Neural progenitor cell (in vitro differentiated cells): ENCODE measurements at regions not wholly inside any gene's neighbourhood (a gene's known extent, or its start where the extent isn't known, plus 50 kb on each side); places are given as distances from the start of the nearest gene placed in this dataset.

Source experiments
- CTCF ChIP-seq: fragments of 200-600 bp; sonication (generic); IDR thresholded peaks from 2 replicates; pipeline ENCODE4 v1.5.1; 2017; ENCODE audit warnings: antibody characterized with exemption, mild to moderate bottlenecking
- EZH2 ChIP-seq: fragments of 200-600 bp; sonication (generic); IDR thresholded peaks from 2 replicates; pipeline ENCODE4 v1.6.1; 2017; ENCODE audit warnings: antibody characterized with exemption, mild to moderate bottlenecking, moderate library complexity
- EZH2phosphoT487 ChIP-seq: fragments of 200-600 bp; sonication (generic); IDR thresholded peaks from 2 replicates; pipeline ENCODE4 v1.6.1; 2017; ENCODE audit warnings: antibody characterized with exemption

DNA sequence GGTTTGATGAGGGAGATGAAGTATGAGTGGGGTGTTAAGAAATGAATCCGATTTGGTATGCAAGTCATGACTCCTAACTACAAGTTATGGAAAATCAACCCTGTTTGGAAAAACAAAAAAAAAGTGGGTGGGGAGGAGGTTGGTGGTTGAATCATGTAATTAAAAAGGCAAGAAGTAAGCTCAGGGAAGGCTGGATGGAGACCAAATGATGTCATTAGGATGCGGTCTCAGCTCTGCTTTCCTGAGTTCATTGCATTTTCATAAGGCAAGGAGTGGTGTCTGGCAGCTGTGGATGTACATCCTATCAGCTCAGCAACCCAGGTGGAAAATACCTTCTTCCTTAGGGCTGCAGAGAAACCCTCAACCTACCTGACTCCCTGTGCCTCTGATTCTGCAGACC is 60.4 kb upstream of the AKAP12 start:
- TF ChIP-seq CTCF = no peak
- TF ChIP-seq EZH2 = no peak
- no peak for TF ChIP-seq EZH2phosphoT487
